GM21526 (cell line): ENCODE measurements at regions not wholly inside any gene's neighbourhood (a gene's known extent, or its start where the extent isn't known, plus 50 kb on each side); places are given as distances from the start of the nearest gene placed in this dataset.
"Not testable (repeated sequence)": the region's sequence is repeated elsewhere in the genome, so short reads cannot be mapped to it uniquely, and the experiment has no call there.

ENCODE experiments used
- ATAC-seq: cut with Tn5 transposase; IDR thresholded peaks from one replicate; pipeline ENCODE4 v1.9.1; 2021; ENCODE audit warnings: moderate library complexity; ENCODE audit not compliant: unreplicated experiment, low FRiP score

DNA sequence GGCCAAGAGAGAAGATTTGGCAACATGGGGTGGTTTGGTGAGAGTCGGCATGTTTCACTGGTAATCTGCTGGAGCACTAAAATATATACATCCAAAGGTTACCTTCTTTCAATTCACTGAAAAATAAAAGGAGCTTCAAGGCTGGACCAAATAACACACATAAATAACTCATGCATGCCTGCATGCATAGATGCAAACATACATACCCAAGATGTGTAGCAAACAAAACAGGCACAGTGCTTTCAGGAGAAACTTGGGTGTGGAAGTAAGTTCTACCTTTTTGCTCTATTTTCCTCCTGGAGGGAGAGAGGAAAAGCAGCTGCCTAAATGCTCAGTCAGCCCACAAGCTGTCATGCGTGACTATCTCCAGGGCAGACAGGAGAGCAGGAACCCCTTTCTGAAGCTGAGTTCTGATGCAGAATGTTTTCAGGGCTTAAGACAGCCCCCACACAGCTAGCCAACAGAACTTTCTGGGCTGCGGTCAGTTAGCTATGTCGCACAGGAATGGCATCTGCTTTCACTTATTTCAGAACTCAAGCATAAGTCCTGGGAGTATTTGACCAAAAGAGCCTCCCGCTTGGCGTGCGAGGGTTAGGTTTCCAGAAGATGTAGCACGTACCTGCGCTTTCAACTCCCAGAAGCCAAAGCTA lies 166.2 kb downstream of the TOMM20 start:
- peak; percentile 42 for ATAC-seq

DNA sequence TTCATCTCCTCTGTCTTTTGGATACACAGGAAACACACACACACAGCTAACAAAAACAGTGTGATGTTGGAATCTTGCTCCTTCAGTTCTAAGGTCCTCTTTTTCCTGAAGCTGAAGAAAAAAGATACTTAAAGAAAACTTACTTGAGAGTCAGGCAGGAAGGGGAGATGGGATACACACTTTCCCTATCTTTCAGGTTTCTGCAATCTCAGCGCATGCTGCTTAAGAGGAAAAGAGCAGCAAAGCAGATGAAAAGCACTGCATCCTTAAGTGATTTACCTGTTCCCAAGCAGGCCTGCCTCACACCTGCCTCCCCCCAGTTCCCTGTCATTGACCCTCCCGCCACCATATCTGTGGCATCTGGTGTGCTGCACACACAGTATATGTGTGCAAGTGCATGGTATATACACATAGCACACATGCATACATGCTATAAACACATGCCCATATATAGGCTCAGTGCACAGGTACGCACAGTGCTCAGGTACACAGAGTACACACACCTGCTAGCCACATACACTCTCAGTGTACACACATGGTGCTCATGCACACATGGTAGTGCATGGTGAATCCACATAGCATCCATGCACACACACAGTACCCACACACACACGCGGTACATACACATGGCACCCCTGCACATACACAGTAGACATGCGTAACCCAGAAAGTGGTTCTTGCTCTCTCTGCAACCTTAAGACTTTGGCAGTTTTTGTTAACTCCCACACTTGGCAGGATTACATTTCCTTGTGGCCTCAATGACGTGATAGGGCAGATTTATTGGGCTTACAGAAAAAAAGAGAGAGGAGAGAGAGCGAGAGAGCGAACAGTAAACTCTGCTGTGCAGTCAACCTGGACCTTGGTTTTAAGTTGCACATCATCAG lies 166.9 kb downstream of the TOMM20 start:
- peak; percentile 8 for ATAC-seq

DNA sequence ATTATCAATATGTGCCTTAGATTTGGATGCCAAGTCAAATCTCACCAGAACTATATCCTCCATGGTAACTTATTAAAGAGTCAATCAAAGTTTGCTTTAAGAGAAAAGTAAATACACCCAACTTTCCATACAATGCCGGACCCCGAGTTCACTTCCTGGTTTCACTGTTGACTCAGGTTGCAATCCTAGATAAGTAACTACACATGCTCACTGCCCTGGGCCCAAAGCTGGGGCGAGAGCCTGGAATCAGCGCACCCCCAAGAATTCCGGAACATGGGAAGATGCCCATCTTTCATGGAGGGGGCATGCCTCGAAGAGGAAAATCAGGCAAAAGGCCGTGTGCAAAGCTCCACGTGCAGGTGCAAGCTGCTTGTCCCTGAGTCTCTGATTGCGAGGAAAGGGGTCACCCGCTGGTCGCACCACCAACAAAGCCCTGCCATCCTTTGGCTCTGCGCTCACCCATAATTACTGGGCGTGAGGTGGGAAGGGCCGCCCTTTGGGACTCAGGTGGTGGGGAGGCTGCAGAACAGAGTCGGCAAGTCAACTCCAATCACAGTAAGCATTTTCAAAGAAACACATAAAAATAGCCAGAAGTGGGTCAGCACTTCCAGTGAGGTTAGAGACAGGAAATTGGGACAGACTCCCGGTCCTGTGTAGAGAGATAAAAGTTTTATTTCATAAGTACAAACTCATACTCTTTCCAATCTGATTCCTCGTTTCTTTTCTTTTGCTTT lies 167.7 kb downstream of the TOMM20 start:
- no peak for ATAC-seq

DNA sequence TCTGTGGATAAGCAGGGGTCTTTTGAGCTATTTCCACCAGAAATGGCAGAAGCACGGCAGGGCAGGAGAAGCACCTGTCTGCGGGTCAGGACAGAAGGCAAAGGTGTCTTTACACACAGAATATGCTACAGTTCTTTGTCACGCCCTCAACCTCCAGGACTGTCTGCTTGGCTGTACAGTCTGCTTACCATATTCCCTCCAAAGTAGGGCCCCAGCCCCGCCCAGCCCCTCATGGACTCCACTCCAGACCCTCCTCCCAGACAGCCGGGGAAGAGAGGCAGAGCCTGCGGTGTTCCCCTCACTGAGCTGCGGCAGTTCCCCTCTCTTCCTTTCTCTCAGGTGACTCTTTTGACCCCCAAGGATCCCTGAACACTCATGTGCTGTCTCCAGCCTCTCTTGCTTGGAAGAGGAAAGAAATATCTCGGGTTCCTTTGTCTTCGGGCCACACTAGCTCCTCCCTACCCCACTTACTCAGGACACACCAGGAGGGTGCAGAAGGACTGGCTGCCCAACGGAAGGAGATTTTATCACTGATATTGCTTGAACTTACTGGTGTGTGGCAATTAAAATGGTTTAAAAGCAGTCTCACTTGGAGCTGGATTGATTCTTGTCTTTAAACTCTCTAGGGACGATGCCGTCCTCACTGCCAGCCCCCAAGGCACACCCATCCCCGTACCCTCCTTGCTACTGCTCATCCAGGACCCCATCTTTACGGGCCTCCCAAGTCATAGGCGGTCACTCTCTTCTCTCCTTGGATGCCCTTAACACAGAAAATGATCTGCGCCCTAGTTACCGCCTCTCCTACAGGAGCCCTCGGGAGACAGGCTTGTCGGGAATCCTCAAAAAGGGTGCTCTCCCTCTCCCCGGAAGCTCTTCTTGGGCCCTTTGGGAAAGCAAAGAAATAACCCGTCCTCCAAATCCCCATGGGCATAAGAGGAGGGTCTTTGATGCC lies 169.7 kb downstream of the TOMM20 start:
- no peak for ATAC-seq

DNA sequence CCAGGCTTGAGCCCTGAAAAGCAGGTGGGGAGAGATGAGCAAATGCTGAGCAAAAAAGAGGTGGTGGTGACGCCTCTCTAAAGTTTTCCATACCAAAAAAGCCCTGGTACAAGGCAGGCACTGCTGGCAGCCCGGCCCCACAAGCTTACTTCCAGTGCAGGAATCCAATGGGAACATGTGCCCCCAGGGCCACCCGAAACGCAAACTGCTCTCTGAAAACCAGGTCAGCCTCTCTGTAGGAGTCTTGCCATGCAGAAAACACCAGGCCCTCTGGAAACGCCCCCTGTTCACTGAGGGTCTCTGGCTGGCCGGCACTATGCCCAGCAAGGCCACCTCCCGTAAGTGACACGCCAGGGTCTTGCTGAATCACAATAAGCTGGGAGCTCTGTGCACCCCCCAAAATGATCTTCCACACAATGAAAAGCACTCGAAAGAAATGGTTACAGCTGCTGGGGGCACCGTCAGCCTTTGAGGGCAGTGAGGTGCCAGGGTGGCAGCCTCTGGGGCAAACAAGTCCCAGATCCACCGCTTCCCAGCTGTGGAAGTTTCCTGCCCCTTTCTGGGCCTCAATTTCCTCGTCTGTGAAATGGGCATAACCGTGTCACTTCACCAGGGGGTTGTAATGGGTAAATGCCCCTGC lies 170.5 kb downstream of the TOMM20 start:
- no peak for ATAC-seq

DNA sequence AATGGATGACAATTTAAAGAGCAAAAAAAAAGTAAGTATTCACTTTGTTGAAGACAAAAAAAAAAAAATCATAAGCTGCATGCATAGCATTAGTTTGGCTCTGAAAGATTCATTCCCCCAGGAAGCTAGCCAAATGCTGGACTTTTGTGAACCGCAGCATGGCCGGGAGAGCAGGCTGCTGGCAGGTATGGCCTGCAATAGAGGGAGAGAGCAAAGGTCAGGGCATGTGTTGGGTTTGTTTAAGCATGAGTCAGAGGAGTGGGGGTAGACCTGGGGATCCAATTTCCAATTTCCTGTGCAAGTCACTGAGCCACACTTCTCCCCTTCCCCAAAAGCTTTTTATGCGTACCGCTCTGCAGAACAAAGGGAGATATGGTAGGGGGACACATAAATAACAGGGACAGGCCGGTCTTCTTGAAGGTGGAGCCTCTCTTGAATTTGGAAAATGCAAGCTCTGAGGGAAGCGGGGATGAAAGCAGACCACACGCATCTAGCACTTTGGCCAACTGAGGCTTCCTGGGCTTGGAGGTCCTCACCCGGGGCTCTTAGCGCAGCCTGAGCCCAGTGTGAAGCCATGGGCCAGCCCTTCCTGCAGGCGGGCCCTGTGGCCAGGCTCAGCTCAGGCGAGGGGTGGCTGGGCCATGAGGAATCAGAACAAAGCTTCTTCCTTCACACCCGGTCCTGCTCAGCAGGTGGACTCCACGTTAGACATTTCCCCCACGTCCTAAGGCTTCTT lies 171.1 kb downstream of the TOMM20 start:
- no peak for ATAC-seq

DNA sequence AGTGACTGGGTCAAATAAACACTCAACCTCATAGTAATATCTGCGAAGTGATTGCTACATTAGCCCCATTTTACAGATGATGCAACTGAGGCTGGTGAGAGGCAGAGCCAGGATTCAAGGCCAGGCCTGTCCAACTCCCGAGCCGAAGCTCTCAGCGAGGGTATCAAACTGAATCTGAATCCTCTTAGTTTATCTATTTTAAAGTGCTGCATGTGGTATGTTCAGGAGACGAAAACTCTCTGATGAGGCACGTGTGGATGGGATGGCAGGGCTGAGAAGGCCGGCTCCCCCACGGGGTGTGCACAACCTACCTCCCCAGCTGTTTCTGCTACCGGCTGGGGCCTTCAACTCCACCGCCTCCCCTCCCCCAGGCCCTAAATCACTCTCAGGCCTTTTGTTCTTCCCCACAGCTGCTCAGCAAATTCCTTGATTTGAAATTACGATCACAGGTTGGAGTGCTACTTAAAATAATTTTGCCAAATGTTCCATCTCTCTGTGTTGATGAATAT lies 171.8 kb downstream of the TOMM20 start:
- no peak for ATAC-seq

DNA sequence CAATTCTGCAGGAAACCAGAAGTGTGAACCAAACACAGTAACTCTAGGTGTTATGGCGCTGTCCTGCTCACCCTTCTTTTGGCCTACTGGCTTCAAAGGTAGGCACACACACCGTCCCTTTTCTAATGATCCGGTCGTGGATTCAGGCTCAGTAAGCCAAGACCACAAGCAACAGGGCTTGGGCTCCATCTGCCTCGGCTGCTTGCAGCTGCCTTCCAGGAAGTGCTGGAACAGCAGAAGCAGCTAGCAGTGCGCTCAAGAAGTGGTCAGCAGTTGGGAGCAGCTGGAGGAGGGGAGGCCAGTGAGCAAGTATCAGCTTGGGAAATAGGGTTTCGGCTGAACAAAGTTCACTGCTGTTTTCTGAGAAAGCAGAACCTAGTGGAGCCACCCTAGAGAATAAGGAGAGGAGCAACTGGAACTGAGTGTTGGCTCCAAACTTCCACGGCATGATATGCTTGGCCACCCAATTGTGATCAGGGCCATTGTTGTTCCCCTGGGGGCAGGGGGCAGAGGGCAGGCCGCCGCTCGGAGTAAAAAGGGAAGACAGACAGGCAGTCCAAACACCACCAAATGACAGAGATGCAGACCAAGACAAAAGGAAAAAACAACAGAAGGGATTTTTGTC lies 173.4 kb downstream of the TOMM20 start:
- ATAC-seq = no peak

DNA sequence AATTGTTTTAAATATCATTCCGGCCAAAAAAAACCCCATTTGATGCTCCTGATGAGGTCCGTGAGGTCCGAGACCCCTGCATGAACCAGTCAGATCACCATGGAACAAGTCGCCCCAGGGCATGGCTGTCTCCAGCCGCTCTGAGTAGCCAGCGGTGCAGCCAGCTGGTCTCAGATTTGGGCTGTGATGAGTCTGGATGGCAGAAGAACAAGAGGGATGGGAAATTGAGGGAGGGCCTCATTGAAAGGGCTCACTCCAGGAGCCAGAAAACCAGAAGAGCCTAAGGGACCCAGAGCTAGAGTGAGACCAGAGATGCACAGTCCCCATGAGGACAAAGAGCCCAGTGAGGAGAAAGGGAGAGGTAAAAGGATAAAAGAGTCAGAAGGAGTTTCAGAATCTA lies 174.0 kb downstream of the TOMM20 start:
- no peak for ATAC-seq

DNA sequence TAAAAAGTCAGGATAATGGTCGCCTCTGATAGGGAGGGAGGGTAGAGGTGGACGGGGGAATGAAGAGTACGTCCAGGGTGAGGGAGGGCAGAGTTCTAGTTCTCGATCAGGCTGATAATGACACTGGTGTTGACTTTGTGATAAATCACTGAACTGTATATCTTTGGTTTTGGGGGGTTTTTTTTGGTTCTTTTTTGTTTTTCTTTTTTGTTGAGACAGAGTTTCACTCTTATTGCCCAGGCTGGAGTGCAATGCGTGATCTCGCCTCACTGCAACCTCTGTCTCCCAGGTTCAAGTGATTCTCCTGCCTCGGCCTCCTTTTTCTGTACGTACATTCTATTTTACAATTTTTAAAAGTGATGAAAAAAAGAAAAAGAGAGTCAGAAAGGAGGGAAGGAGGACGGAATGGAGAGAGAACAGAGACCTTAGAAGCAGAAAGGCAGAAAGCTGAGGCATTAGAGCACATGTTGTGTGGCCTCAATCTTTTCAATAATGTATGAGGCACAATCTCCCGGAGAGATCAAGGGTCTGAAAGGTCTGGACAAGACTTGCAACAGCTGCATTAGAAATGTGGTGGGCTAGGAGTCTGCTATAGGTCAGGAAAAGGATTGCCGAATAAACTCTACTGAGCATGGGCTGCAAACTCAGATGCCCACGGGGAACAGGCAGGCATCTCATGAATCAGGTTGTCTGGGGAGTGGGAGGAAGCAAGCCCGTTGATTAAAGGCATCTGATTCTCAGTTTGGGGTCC lies 174.8 kb downstream of the TOMM20 start:
- no peak for ATAC-seq

DNA sequence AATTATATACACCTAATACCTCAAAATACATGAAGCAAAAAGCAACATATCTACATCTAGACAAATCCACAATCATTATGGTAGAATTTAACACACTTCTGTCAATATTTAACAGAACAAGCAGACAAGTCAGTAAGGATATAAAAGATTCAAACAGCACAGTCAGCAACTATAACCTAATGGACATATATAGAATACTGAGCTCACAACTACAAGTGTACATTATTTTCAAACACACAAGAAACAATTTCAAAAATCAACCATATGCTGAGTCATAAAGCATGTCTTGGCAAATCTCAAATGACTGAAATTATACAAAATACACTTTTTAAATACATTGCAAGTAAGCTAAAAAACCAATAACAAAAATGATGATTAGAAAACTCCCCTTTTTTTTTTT lies 178.0 kb downstream of the TOMM20 start:
- ATAC-seq = no peak

DNA sequence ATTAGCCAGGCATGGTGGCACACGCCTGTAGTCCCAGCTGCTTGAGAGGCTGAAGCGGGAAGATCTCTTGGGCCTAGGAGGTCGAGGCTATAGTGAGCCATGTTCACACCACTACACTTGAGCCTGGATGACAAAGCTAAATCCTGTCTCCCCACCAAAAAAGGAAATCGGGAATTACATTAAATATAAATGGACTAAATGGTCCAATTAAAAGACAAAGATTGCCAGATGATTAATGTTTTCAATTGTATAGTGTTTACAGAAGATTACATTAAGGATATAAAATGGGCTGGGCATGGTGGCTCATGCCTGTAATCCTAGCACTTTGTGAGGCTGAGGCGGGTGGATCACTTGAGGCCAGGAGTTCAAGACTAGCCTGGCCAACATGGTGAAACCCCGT lies 179.1 kb downstream of the TOMM20 start:
- not testable (repeated sequence) for ATAC-seq

DNA sequence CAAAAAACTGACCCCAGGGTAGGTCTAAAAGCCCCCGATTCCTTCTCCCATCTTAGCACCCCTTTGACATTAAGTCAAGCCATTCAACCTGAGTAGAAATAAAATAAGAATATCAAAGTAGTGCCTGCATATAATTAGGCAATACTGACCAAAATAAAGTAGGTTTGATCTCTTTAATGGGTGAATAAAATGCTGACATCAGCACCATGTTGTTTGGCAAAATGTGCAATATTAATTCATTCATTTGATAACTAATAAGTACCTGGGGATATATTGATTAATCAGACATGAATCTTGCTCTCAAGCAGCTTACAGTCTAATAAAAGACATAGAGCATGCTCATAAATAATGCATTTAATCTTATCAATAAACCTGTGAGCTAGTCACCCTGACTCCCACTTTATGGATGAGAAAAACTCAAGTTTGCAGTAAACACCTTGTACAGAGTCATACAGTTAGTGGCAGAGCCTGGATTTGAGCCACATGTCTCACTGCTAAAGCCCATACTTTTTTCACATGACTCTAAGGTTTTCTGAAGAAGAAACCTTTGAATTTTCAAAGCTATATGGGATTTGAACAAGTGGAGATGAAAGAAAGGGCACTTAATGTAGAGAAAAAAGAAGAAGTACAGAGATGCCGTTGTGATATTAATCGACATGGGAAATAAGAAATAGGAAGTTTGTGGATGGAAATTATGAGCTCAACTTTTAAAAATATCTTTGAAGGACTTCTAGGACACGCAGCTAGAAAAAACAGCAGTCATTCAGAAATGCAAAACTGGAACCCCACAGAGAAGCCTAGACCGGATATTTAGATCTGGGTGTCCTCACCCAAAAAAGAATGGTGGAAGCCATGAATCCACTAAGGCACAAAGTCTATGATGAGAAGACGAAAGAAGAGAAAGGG lies 183.9 kb downstream of the TOMM20 start:
- no peak for ATAC-seq

DNA sequence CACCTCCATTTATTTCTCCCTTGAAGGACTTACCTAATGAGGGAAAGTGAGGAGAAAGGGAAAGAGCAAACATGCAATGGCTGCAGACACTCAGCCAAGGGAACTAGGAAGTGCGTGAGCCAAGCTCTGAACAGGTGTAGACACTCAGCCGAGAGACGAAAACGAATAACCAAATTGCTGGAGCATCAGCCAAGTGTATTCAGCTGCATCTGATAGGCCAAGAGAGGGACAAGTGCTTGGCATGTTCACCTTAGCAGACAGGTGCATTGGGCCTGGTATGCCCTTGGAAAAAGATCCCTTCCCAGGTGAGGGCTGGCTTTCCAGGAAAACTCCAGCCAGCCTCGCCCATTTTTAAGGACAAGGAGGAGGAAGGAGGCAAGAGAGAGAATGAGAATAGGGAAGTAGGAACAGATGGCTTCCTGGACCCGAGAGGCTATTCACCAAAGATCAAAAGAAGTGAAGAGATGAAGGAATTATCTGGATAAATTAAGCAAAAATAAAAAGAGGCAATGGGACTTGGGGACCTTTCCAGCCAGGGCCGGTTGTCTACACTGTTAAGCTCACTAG lies 184.7 kb downstream of the TOMM20 start:
- no peak for ATAC-seq

DNA sequence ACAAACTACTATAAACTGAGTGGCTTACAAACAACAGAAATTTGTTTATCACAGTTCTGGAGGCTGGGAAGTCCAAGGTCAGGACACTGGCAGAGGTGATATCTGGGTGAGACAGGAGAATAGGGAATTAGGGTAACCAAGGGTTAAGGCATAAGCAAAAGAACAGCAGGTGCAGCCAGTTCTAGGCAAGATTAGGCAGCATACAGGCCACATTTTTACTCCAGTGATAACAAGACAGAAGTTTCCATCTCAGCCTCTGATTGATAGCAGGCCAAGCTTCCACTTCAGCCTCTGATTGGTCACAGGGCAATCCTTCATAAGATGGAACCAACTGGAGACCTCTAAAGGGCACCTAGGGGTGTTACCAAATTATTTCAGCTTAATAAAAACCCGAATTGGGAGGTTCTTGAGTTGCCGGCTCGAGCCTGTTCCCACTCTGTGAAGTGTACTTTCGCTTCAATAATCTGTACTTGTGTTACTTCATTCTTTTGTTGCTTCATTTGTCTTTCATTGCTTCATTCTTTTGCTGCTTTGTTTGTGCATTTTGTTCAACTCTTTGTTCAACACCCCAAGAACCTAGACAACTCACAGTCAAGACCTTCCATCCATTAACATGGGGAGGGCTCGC lies 185.6 kb downstream of the TOMM20 start:
- no peak for ATAC-seq

DNA sequence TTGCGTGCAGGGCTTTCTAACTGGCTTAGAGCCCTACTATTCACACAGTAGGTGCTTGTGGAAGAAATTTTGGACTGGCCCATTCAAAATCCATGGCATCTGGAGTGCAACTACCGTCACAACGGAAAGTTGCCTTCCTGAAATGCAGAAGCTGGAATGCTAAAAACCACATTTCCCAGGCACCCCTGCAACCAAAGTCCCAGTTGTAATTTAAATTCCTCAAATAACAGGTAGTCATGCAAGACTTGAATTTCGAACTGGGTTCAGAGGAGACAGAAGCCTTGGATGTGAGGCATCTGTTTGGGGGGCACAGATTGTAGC lies 186.7 kb downstream of the TOMM20 start:
- ATAC-seq = no peak
